ENCODE measurements at regions not wholly inside any gene's neighbourhood (a gene's known extent, or its start where the extent isn't known, plus 50 kb on each side); places are given as distances from the start of the nearest gene placed in this dataset.

GRCh38 chrX:125736008-125736729 is 416.5 kb downstream of the TEX13C start:
- H3K9ac ChIP-seq (ENCODE audit: low read length) = no peak overlapping the region
- no peak overlapping the region for H3K4me3 ChIP-seq (ENCODE audit: insufficient read depth, low read depth, low read length)
- H3K79me2 ChIP-seq (ENCODE audit: insufficient read depth, low read length) = no peaks in the 10 kb centered on the region
- H3K4me2 ChIP-seq (ENCODE audit: low read length) = no peak overlapping the region
- TF ChIP-seq CTCF (IDR thresholded peaks at IDR 0.05; ENCODE audit: insufficient read depth, low read depth, low read length) (no peak), EZH2 (IDR thresholded peaks at IDR 0.05; ENCODE audit: insufficient read depth, low read length) (no peak)
- H3K4me1 ChIP-seq (ENCODE audit: insufficient read depth, low read length) = no peaks in the 10 kb centered on the region
- DNase-seq (ENCODE audit: low read depth) (no peak), FAIRE-seq (no peak)
- Mint-ChIP-seq H3K4me3 (ENCODE audit: unreplicated experiment) (no peak overlapping the region), H3K27ac (ENCODE audit: unreplicated experiment) (no peak overlapping the region), H3K4me1 (ENCODE audit: low read depth, unreplicated experiment) (no peaks in the 10 kb centered on the region), H3K36me3 (ENCODE audit: low read depth, unreplicated experiment) (no peaks in the 10 kb centered on the region), H3K9me3 (ENCODE audit: unreplicated experiment) (peaks cover 3% of the 10 kb centered on the region), H3K27me3 (ENCODE audit: low read depth, unreplicated experiment) (no peaks in the 10 kb centered on the region)
- no peak overlapping the region for H2AFZ ChIP-seq (ENCODE audit: low read depth, low read length)
- no peaks in the 10 kb centered on the region for H3K9me3 ChIP-seq (ENCODE audit: insufficient read depth, low read depth, low read length)
- no peaks in the 10 kb centered on the region for H3K36me3 ChIP-seq (ENCODE audit: insufficient read depth, low read length)
- H4K20me1 ChIP-seq (ENCODE audit: insufficient read depth, low read length) = no peaks in the 10 kb centered on the region
- no peak overlapping the region for H3K27ac ChIP-seq (ENCODE audit: low read depth, low read length)
- no peaks in the 10 kb centered on the region for H3K27me3 ChIP-seq (ENCODE audit: insufficient read depth, low read length)

GRCh38 chrX:125742811-125743210 is 423.1 kb downstream of the TEX13C start:
- no peaks in the 10 kb centered on the region for H3K4me1 ChIP-seq (ENCODE audit: insufficient read depth, low read length)
- H3K79me2 ChIP-seq (ENCODE audit: insufficient read depth, low read length) = no peaks in the 10 kb centered on the region
- DNase-seq (ENCODE audit: low read depth) (no peak), FAIRE-seq (no peak)
- H2AFZ ChIP-seq (ENCODE audit: low read depth, low read length) = no peak overlapping the region
- H3K36me3 Mint-ChIP-seq (ENCODE audit: low read depth, unreplicated experiment) = no peaks in the 10 kb centered on the region
- no peaks in the 10 kb centered on the region for H3K9me3 Mint-ChIP-seq (ENCODE audit: unreplicated experiment)
- no peak overlapping the region for H3K4me3 ChIP-seq (ENCODE audit: insufficient read depth, low read depth, low read length)
- no peak overlapping the region for H3K27ac Mint-ChIP-seq (ENCODE audit: unreplicated experiment)
- no peaks in the 10 kb centered on the region for H3K27me3 Mint-ChIP-seq (ENCODE audit: low read depth, unreplicated experiment)
- H3K9me3 ChIP-seq (ENCODE audit: insufficient read depth, low read depth, low read length) = no peaks in the 10 kb centered on the region
- no peaks in the 10 kb centered on the region for H3K27me3 ChIP-seq (ENCODE audit: insufficient read depth, low read length)
- TF ChIP-seq EZH2 (IDR thresholded peaks at IDR 0.05; ENCODE audit: insufficient read depth, low read length) (no peak), CTCF (IDR thresholded peaks at IDR 0.05; ENCODE audit: insufficient read depth, low read depth, low read length) (no peak)
- no peaks in the 10 kb centered on the region for H3K4me1 Mint-ChIP-seq (ENCODE audit: low read depth, unreplicated experiment)
- H3K4me2 ChIP-seq (ENCODE audit: low read length) = no peak overlapping the region
- no peak overlapping the region for H3K9ac ChIP-seq (ENCODE audit: low read length)
- no peaks in the 10 kb centered on the region for H4K20me1 ChIP-seq (ENCODE audit: insufficient read depth, low read length)
- no peak overlapping the region for H3K27ac ChIP-seq (ENCODE audit: low read depth, low read length)
- H3K36me3 ChIP-seq (ENCODE audit: insufficient read depth, low read length) = no peaks in the 10 kb centered on the region
- H3K4me3 Mint-ChIP-seq (ENCODE audit: unreplicated experiment) = no peak overlapping the region

- H3K27ac Mint-ChIP-seq (ENCODE audit: unreplicated experiment) = no peak overlapping the region
- Histone ChIP-seq H3K27me3 (ENCODE audit: insufficient read depth, low read length) (no peaks in the 10 kb centered on the region), H3K4me2 (ENCODE audit: low read length) (no peak overlapping the region), H2AFZ (ENCODE audit: low read depth, low read length) (no peak overlapping the region), H4K20me1 (ENCODE audit: insufficient read depth, low read length) (no peaks in the 10 kb centered on the region), H3K9me3 (ENCODE audit: insufficient read depth, low read depth, low read length) (no peaks in the 10 kb centered on the region), H3K27ac (ENCODE audit: low read depth, low read length) (no peak overlapping the region), H3K36me3 (ENCODE audit: insufficient read depth, low read length) (no peaks in the 10 kb centered on the region), H3K4me1 (ENCODE audit: insufficient read depth, low read length) (no peaks in the 10 kb centered on the region), H3K4me3 (ENCODE audit: insufficient read depth, low read depth, low read length) (no peak overlapping the region), H3K79me2 (ENCODE audit: insufficient read depth, low read length) (no peaks in the 10 kb centered on the region), H3K9ac (ENCODE audit: low read length) (no peak overlapping the region)
- H3K27me3 Mint-ChIP-seq (ENCODE audit: low read depth, unreplicated experiment) = no peaks in the 10 kb centered on the region
- H3K36me3 Mint-ChIP-seq (ENCODE audit: low read depth, unreplicated experiment) = no peaks in the 10 kb centered on the region
- no peaks in the 10 kb centered on the region for H3K4me1 Mint-ChIP-seq (ENCODE audit: low read depth, unreplicated experiment)
- no peak overlapping the region for H3K4me3 Mint-ChIP-seq (ENCODE audit: unreplicated experiment)
- DNase-seq (ENCODE audit: low read depth) (no peak), FAIRE-seq (peak; percentile 62)
- no peaks in the 10 kb centered on the region for H3K9me3 Mint-ChIP-seq (ENCODE audit: unreplicated experiment)
- TF ChIP-seq EZH2 (IDR thresholded peaks at IDR 0.05; ENCODE audit: insufficient read depth, low read length) = no peak
- TF ChIP-seq CTCF (IDR thresholded peaks at IDR 0.05; ENCODE audit: insufficient read depth, low read depth, low read length) = no peak
Observed at GRCh38 chrX:125744914-125745313, 421.2 kb downstream of the DCAF12L2 start.

Measured in astrocyte (in vitro differentiated cells and primary cell).